ENCODE measurements at regions not wholly inside any gene's neighbourhood (a gene's known extent, or its start where the extent isn't known, plus 50 kb on each side); places are given as distances from the start of the nearest gene placed in this dataset.

- Histone ChIP-seq H3K4me3 (ENCODE audit: low read depth in 1 of 3, low read length in 3 of 3) (no peak overlapping the region), H3K36me3 (ENCODE audit: control insufficient read depth in 4 of 4, insufficient read depth in 3 of 4, low read depth in 1 of 4, low read length in 3 of 4) (no peaks in the 10 kb centered on the region), H3K27ac (ENCODE audit: low read depth in 1 of 2, low read length in 2 of 2) (no peak overlapping the region), H3K4me1 (ENCODE audit: control insufficient read depth in 4 of 4, insufficient read depth in 4 of 4, low read length in 3 of 4) (no peaks in the 10 kb centered on the region), H3K27me3 (ENCODE audit: control insufficient read depth in 4 of 4, insufficient read depth in 4 of 4, low read length in 3 of 4) (no peaks in the 10 kb centered on the region), H3K9ac (ENCODE audit: low read depth in 1 of 2, low read length in 2 of 2) (no peak overlapping the region), H3K9me3 (ENCODE audit: control insufficient read depth in 4 of 4, low read length in 3 of 4) (no peaks in the 10 kb centered on the region)
- 98% methylated on average over 2 of the region's 2 CpGs for WGBS
- TF ChIP-seq JUND (IDR thresholded peaks at IDR 0.05) (no peak), ATF3 (IDR thresholded peaks at IDR 0.05) (no peak), FOXA2 (IDR thresholded peaks at IDR 0.05) (no peak), RXRA (IDR thresholded peaks at IDR 0.05) (no peak), NR2F2 (IDR thresholded peaks at IDR 0.05) (no peak), ZBTB33 (IDR thresholded peaks at IDR 0.05) (no peak), HNF4A (conservative IDR thresholded peaks at IDR 0.05) (no peak), REST (IDR thresholded peaks at IDR 0.05) (no peak), SP1 (IDR thresholded peaks at IDR 0.05) (no peak), RAD21 (IDR thresholded peaks at IDR 0.05) (no peak), EGR1 (IDR thresholded peaks at IDR 0.05; ENCODE audit: low read depth in 2 of 2) (no peak), GABPA (IDR thresholded peaks at IDR 0.05 in 1 of 2, conservative IDR thresholded peaks at IDR 0.05 in 1 of 2) (no peak), MAX (IDR thresholded peaks at IDR 0.05) (no peak), HNF4G (IDR thresholded peaks at IDR 0.05) (no peak), FOXA1 (IDR thresholded peaks at IDR 0.05) (no peak), TAF1 (conservative IDR thresholded peaks at IDR 0.05) (no peak), YY1 (IDR thresholded peaks at IDR 0.05) (no peak)
- TF ChIP-seq, protein P1, sequence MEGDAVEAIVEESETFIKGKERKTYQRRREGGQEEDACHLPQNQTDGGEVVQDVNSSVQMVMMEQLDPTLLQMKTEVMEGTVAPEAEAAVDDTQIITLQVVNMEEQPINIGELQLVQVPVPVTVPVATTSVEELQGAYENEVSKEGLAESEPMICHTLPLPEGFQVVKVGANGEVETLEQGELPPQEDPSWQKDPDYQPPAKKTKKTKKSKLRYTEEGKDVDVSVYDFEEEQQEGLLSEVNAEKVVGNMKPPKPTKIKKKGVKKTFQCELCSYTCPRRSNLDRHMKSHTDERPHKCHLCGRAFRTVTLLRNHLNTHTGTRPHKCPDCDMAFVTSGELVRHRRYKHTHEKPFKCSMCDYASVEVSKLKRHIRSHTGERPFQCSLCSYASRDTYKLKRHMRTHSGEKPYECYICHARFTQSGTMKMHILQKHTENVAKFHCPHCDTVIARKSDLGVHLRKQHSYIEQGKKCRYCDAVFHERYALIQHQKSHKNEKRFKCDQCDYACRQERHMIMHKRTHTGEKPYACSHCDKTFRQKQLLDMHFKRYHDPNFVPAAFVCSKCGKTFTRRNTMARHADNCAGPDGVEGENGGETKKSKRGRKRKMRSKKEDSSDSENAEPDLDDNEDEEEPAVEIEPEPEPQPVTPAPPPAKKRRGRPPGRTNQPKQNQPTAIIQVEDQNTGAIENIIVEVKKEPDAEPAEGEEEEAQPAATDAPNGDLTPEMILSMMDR (IDR thresholded peaks at IDR 0.05; ENCODE audit: low read depth, low read length, missing input control): no peak
- DNase-seq (ENCODE audit: low spot score): no peak
Measured at GRCh38 chr2:18784245-18784644, 194.9 kb upstream of the NT5C1B start.

Data from liver (tissue), 8 donors.